ENCODE measurements at regions not wholly inside any gene's neighbourhood (a gene's known extent, or its start where the extent isn't known, plus 50 kb on each side); places are given as distances from the start of the nearest gene placed in this dataset.
"Not testable (repeated sequence)": the region's sequence is repeated elsewhere in the genome, so short reads cannot be mapped to it uniquely, and the experiment has no call there.

GRCh38 chr12:9468144-9468543 is 139.6 kb downstream of the KLRB1 start:
- not testable (repeated sequence) for TF ChIP-seq POLR2A (IDR thresholded peaks at IDR 0.05; ENCODE audit: low read length); GATA1 (IDR thresholded peaks at IDR 0.05; ENCODE audit: low read depth, low read length)

Data from erythroblast (primary cell).